Esophagus squamous epithelium (tissue), 5 donors: ENCODE measurements at regions not wholly inside any gene's neighbourhood (a gene's known extent, or its start where the extent isn't known, plus 50 kb on each side); places are given as distances from the start of the nearest gene placed in this dataset.

ENCODE experiments used
- DNase-seq: peaks from one replicate; lab custom pipeline; 2025; lab: John Stamatoyannopoulos, UW
- H3K27ac ChIP-seq, 4 donors: fragments of 200-600 bp; sonication (generic); one replicate each; pipeline ENCODE4 v1.5.1; 2016 to 2019; ENCODE audit warnings: mild to moderate bottlenecking in 1 of 4
- H3K27me3 ChIP-seq, 4 donors: fragments of 200-600 bp; sonication (generic); 1 replicate in 3 of 4; 2 replicates in 1 of 4; pipeline versions ENCODE4 v1.5.1 to v1.6.0; 2017 to 2021; ENCODE audit warnings: antibody characterized with exemption in 1 of 4
- H3K36me3 ChIP-seq, 3 donors: fragments of 200-600 bp; sonication (generic); one replicate each; pipeline ENCODE4 v1.5.1; 2016 to 2019
- H3K4me1 ChIP-seq, 3 donors: fragments of 200-600 bp; sonication (generic); one replicate each; pipeline ENCODE4 v1.5.1; 2017 to 2019
- H3K4me3 ChIP-seq, 4 donors: fragments of 200-600 bp; sonication (generic); 1 replicate in 3 of 4; 2 replicates in 1 of 4; pipeline ENCODE4 v1.5.1; 2016 to 2019; ENCODE audit warnings: mild to moderate bottlenecking in 2 of 4, moderate library complexity in 1 of 4
- H3K9me3 ChIP-seq, 3 donors: fragments of 200-600 bp; sonication (generic); one replicate each; pipeline ENCODE4 v1.5.1; 2016 to 2019
- CTCF ChIP-seq, 6 experiments: fragments of 450-650 bp in 4 of 6; fragments of 200-600 bp in 2 of 6; sonication (generic) in 2 of 6; IDR thresholded peaks; one replicate each; pipeline ENCODE4 v1.5.1; 2016 to 2019; ENCODE audit warnings: antibody characterized with exemption in 6 of 6, mild to moderate bottlenecking in 4 of 6, moderate library complexity in 4 of 6
- POLR2A ChIP-seq, 4 donors: fragments of 450-650 bp; IDR thresholded peaks; one replicate each; pipeline ENCODE4 v1.6.1; 2017; ENCODE audit warnings: antibody characterized with exemption in 4 of 4, mild to moderate bottlenecking in 4 of 4, moderate library complexity in 3 of 4
- WGBS, 2 donors: methylation state at CpG; one replicate each; pipeline ENCODE4 v1.1.5; 2018; 5-methylcytosine and 5-hydroxymethylcytosine counted together
- intact Hi-C: fragments of 100-400 bp; cut with DNase I; formaldehyde crosslinking; loops from one replicate; pipeline ENCODE4 v1.15.0; 2022
- small RNA-seq, 4 donors: library from RNA; depleted of rRNA; stranded (forward); fragments of <200 nt; gene quantifications; one replicate each; pipeline ENCODE3, GENCODE V24; 2016
- donor health status: DM: yes; HTN: yes; CAD: no.

- H3K4me1 ChIP-seq: no peaks in the 10 kb centered on the region
- H3K27ac ChIP-seq: no peak overlapping the region
- intact Hi-C loops: no loop called here
- H3K27me3 ChIP-seq: no peaks in the 10 kb centered on the region
- H3K4me3 ChIP-seq: no peak overlapping the region
- H3K36me3 ChIP-seq: no peaks in the 10 kb centered on the region
- no peak for DNase-seq
- H3K9me3 ChIP-seq: no peaks in the 10 kb centered on the region
- TF ChIP-seq CTCF (IDR thresholded peaks at IDR 0.05) (no peak), POLR2A (IDR thresholded peaks at IDR 0.05) (no peak)
- WGBS, 2 donors: 79 to 80% methylated on average over 2 of the region's 2 CpGs
Measured at GRCh38 chr9:1962122-1962521, 53.0 kb upstream of the SMARCA2 start.

GRCh38 chr9:1962588-1963106 lies 52.5 kb upstream of the SMARCA2 start:
- Histone ChIP-seq H3K36me3 (no peaks in the 10 kb centered on the region), H3K27me3 (no peaks in the 10 kb centered on the region), H3K9me3 (no peaks in the 10 kb centered on the region), H3K4me1 (no peaks in the 10 kb centered on the region), H3K27ac (no peak overlapping the region), H3K4me3 (no peak overlapping the region)
- TF ChIP-seq CTCF (IDR thresholded peaks at IDR 0.05): no peak
- no peak for TF ChIP-seq POLR2A (IDR thresholded peaks at IDR 0.05)
- DNase-seq: no peak
- intact Hi-C loops: no loop called here

GRCh38 chr9:1964093-1964492 lies 51.1 kb upstream of the SMARCA2 start:
- Histone ChIP-seq H3K9me3 (no peaks in the 10 kb centered on the region), H3K36me3 (no peaks in the 10 kb centered on the region), H3K27me3 (no peaks in the 10 kb centered on the region), H3K4me3 (no peak overlapping the region), H3K27ac (no peak overlapping the region), H3K4me1 (no peaks in the 10 kb centered on the region)
- 38 to 56% methylated on average over 2 of the region's 2 CpGs for WGBS, 2 donors
- TF ChIP-seq POLR2A (IDR thresholded peaks at IDR 0.05) (no peak), CTCF (IDR thresholded peaks at IDR 0.05) (no peak)
- intact Hi-C loops: no loop called here
- no peak for DNase-seq

Small RNA genes in the stretch of these regions (small RNA-seq; reads per million reads assigned to genes)
- 0 reads per million in 4 donors for gene RNA5SP279
